Mononuclear cell (primary cell): ENCODE measurements at regions not wholly inside any gene's neighbourhood (a gene's known extent, or its start where the extent isn't known, plus 50 kb on each side); places are given as distances from the start of the nearest gene placed in this dataset.
"Not testable (repeated sequence)": the region's sequence is repeated elsewhere in the genome, so short reads cannot be mapped to it uniquely, and the experiment has no call there.

Experiments
- H3K27me3 ChIP-seq: 2 replicates; pipeline ENCODE4 v1.6.0; 2011; ENCODE audit warnings: low read length, control low read depth; ENCODE audit not compliant: insufficient read depth
- H3K4me1 ChIP-seq: 2 replicates; pipeline ENCODE4 v1.5.1; 2011; ENCODE audit warnings: mild to moderate bottlenecking, low read length, control low read depth; ENCODE audit not compliant: insufficient read depth
- H3K4me3 ChIP-seq: 2 replicates; pipeline ENCODE4 v1.5.1; 2011; ENCODE audit warnings: mild to moderate bottlenecking, low read length, moderate library complexity
- H3K9me3 ChIP-seq: 2 replicates; pipeline ENCODE4 v1.5.1; 2011; ENCODE audit warnings: low read depth, mild to moderate bottlenecking, control low read depth, low read length

DNA sequence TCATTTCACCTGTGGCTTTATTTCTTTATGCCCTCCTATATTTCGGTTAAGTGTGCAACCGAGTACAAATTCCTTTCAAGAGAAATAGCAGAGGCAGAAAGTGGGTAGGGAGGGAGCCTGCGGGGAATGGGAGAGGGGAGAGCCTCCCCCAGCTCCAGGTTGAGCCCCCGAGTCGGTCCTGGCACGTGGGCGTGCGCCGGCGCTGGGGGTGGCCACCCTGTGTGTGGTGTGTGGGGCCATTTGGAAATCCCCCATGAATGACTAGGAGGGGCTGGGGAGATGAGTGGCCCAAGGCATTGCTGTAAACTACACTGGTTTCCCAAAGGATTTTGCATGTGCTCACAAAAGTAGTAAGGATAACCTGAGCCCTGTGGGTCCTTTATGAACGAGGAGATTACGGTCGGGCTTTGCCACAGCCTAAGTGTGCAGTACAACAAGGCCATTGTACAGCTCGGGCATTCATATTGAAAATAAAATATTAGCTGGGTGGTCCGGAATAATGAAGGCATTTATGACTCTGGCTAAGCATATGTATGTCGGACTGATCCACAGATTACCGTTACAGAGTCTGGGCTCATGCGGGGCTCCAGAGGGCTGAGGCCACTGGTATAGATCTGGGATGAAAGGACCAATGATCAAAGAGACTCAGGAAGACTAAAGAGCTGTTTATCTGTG is 84.5 kb upstream of the RALGAPA2 start:
- Histone ChIP-seq H3K9me3 (no peaks in the 10 kb centered on the region), H3K4me3 (no peak overlapping the region), H3K27me3 (no peaks in the 10 kb centered on the region), H3K4me1 (no peaks in the 10 kb centered on the region)

- H3K4me3 ChIP-seq: no peak overlapping the region
- no peaks in the 10 kb centered on the region for H3K27me3 ChIP-seq
- no peaks in the 10 kb centered on the region for H3K4me1 ChIP-seq
- no peaks in the 10 kb centered on the region for H3K9me3 ChIP-seq
Observed at GRCh38 chr20:20795721-20796120, 83.3 kb upstream of the RALGAPA2 start.

GRCh38 chr20:20795119-20795518 is 82.7 kb upstream of the RALGAPA2 start:
- no peaks in the 10 kb centered on the region for H3K9me3 ChIP-seq

GRCh38 chr20:20793591-20793990 is 81.1 kb upstream of the RALGAPA2 start:
- H3K4me3 ChIP-seq: no peak overlapping the region
- H3K9me3 ChIP-seq: no peaks in the 10 kb centered on the region
- no peaks in the 10 kb centered on the region for H3K4me1 ChIP-seq
- H3K27me3 ChIP-seq: no peaks in the 10 kb centered on the region

More at GRCh38 chr20:20795119-20795518, 82.7 kb upstream of the RALGAPA2 start:
- Histone ChIP-seq H3K4me3 (no peak overlapping the region), H3K4me1 (no peaks in the 10 kb centered on the region), H3K27me3 (no peaks in the 10 kb centered on the region)

- peaks cover 4% of the 10 kb centered on the region for H3K4me1 ChIP-seq
- H3K27me3 ChIP-seq: no peaks in the 10 kb centered on the region
- no peak overlapping the region for H3K4me3 ChIP-seq
- H3K9me3 ChIP-seq: no peaks in the 10 kb centered on the region
Observed at GRCh38 chr20:20791664-20792568, 79.5 kb upstream of the RALGAPA2 start.

DNA sequence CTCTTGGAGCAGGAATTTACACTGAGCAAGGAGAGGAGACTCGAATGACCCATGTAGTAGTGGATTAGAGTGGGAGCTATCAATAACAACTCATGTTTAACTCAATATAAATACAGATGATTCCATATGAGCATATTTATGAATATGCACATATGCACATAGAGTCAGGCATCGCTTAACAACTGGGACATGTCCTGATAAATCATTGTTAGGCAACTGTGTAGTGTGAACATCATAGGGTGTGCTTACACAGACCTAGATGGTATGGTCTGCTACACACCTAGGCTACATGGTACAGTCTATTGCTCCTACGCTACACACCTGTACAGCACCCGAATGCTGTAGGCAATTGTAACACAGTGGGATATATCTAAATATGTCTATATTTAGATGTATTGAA is 75.9 kb upstream of the RALGAPA2 start:
- H3K4me1 ChIP-seq: peaks cover 23% of the 10 kb centered on the region
- no peak overlapping the region for H3K4me3 ChIP-seq
- no peaks in the 10 kb centered on the region for H3K9me3 ChIP-seq
- H3K27me3 ChIP-seq: no peaks in the 10 kb centered on the region

GRCh38 chr20:20786428-20786827 is 74.0 kb upstream of the RALGAPA2 start:
- Histone ChIP-seq H3K4me3 (no peak overlapping the region), H3K27me3 (no peaks in the 10 kb centered on the region), H3K9me3 (no peaks in the 10 kb centered on the region), H3K4me1 (peaks cover 39% of the 10 kb centered on the region)

- Histone ChIP-seq H3K9me3 (no peaks in the 10 kb centered on the region), H3K27me3 (no peaks in the 10 kb centered on the region), H3K4me3 (no peak overlapping the region), H3K4me1 (peaks cover 51% of the 10 kb centered on the region)
Observed at GRCh38 chr20:20785226-20785625, 72.8 kb upstream of the RALGAPA2 start.

DNA sequence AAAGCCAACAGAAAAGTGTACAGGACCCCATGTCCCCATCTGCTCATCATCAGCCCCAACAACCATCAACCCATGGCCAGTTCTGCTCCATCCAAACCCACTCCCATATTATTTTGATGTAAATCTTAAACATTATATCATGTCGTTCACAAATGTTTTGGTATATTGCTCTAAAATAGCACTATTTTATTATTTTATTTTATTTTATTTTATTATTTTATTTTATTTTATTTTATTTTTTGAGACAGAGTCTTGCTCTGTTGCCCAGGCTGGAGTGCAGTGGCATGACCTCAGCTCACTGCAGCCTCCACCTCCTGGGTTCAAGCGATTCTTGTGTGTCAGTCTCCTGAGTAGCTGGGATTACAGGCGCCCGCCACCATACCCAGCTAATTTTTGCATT is 72.0 kb upstream of the RALGAPA2 start:
- H3K4me1 ChIP-seq: peaks cover 59% of the 10 kb centered on the region
- H3K4me3 ChIP-seq, H3K27me3 ChIP-seq, H3K9me3 ChIP-seq: not testable (repeated sequence)

DNA sequence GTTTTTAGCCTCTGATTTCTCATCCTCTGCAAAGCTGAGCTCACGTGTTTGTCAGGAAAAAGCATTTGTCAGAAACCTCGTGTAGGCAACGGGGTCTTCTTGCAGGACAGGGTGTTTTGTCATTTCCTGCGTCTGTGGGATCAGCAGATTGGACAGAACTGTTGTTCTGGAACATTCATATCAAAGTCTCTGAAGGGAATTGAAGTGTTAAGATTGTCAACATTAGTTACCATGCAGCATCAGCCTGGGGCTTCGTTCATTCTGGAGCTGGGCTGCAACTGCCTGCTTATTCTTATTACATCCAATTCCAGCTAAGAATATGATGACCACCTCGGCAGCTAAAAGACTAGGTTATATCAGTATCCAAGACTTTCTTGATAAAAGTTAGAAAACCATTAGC is 71.0 kb upstream of the RALGAPA2 start:
- H3K4me3 ChIP-seq: no peak overlapping the region
- no peaks in the 10 kb centered on the region for H3K27me3 ChIP-seq
- H3K9me3 ChIP-seq: no peaks in the 10 kb centered on the region
- peaks cover 68% of the 10 kb centered on the region for H3K4me1 ChIP-seq

DNA sequence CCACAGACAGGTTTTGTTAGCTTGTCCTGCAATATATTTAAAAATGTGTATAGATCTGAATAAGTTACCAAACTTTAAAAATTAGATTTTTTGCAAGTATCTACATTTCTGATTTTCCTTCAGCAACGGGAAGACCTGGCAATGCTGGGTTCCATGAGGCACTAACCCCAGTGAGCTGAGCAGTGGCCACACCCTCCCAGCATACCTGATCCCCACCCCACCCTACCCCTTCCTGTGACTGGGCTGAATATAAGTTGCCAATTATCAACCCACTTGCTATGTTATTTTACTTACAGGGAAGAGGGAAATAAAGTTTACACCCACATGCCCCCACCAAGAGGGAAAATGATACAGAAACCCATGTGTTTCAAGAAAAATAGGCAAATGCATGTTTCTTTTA is 70.3 kb upstream of the RALGAPA2 start:
- H3K4me1 ChIP-seq: peaks cover 68% of the 10 kb centered on the region
- H3K27me3 ChIP-seq: no peaks in the 10 kb centered on the region
- no peaks in the 10 kb centered on the region for H3K9me3 ChIP-seq
- H3K4me3 ChIP-seq: no peak overlapping the region

DNA sequence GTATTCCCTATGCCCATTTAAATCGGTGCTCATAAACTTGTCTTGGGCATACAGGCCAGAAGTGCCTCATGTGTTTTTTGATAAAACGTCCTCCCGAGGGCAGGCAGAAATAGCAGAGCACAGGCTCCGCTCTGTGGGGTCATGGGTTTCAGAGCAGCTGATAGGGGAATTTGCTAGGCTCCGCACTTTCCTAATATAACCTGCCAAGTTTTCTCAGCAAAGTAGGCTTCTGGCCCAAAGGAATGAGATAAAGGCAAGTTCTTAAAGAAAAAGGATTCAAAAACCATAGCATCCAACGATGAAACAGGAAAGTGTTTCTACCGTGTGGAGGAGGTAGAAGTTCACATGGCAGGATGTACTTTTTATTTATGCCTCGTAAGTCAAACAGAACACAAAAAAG is 69.8 kb upstream of the RALGAPA2 start:
- H3K4me1 ChIP-seq: peaks cover 67% of the 10 kb centered on the region
- no peaks in the 10 kb centered on the region for H3K9me3 ChIP-seq
- H3K4me3 ChIP-seq: no peak overlapping the region
- H3K27me3 ChIP-seq: no peaks in the 10 kb centered on the region

- Histone ChIP-seq H3K9me3 (no peaks in the 10 kb centered on the region), H3K27me3 (no peaks in the 10 kb centered on the region), H3K4me1 (peaks cover 55% of the 10 kb centered on the region), H3K4me3 (no peak overlapping the region)
Observed at GRCh38 chr20:20781029-20781428, 68.6 kb upstream of the RALGAPA2 start.

GRCh38 chr20:20780127-20780824 is 67.8 kb upstream of the RALGAPA2 start:
- Histone ChIP-seq H3K9me3 (no peaks in the 10 kb centered on the region), H3K4me3 (no peak overlapping the region), H3K27me3 (no peaks in the 10 kb centered on the region), H3K4me1 (peaks cover 47% of the 10 kb centered on the region)

GRCh38 chr20:20778676-20779075 is 66.2 kb upstream of the RALGAPA2 start:
- Histone ChIP-seq H3K27me3 (no peaks in the 10 kb centered on the region), H3K4me3 (no peak overlapping the region), H3K9me3 (no peaks in the 10 kb centered on the region), H3K4me1 (peaks cover 44% of the 10 kb centered on the region)
